ENCODE measurements at regions not wholly inside any gene's neighbourhood (a gene's known extent, or its start where the extent isn't known, plus 50 kb on each side); places are given as distances from the start of the nearest gene placed in this dataset.

DNA sequence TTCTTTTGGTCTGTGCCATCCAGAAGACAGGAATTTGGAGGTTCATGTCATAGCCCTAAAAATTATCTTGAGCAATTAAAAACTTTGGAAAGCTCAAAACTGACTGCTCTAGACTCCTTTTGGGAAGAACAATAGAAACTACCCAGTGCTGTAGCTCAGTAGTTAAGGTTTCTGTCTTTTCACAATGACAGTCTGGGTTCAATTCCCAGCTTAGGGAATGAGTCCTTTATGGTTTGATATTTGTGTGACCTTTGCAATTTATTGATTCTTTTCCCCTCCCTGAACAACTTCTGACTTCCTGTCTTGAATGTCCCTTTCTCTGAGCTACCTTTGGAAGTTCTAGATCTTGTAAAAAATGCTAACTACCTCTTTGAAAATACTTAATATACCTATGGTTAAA lies 603.3 kb upstream of the IGFBP3 start:
- no peak for DNase-seq (ENCODE audit: low read depth, low spot score)
- no peak overlapping the region for H3K4me3 ChIP-seq (ENCODE audit: low read depth, low read length)
- TF ChIP-seq, protein P1, sequence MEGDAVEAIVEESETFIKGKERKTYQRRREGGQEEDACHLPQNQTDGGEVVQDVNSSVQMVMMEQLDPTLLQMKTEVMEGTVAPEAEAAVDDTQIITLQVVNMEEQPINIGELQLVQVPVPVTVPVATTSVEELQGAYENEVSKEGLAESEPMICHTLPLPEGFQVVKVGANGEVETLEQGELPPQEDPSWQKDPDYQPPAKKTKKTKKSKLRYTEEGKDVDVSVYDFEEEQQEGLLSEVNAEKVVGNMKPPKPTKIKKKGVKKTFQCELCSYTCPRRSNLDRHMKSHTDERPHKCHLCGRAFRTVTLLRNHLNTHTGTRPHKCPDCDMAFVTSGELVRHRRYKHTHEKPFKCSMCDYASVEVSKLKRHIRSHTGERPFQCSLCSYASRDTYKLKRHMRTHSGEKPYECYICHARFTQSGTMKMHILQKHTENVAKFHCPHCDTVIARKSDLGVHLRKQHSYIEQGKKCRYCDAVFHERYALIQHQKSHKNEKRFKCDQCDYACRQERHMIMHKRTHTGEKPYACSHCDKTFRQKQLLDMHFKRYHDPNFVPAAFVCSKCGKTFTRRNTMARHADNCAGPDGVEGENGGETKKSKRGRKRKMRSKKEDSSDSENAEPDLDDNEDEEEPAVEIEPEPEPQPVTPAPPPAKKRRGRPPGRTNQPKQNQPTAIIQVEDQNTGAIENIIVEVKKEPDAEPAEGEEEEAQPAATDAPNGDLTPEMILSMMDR (IDR thresholded peaks at IDR 0.05; ENCODE audit: insufficient read depth, low read length, missing control alignments), result no peak
- ChIA-PET POLR2A (no interaction called here), CTCF (no interaction called here)

DNA sequence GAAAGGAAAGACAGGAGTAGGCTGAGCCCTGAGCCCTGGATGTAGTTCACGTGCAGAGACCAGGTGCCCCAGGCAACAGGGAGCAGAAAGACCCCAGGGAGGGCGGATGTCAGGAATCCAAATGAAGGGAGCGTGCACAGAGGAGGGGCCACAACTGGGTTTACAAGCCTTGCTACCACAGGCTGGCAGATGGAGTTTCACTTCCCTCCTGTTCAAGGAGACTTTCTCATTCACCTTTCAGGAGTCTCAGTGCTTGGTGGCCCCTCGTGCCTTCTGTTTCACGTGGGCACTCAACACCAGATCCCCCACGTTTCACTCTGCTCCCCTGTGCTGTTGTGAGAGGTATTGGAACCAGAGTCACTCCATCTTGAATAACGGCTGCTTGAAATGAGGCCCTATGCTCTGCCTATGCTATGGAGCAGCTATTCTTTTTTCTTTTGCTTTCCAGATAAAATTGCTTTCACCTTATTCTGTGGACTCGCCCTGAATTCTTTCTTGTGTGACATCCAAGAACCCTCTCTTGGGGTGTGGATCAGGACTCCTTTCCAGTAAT lies 601.4 kb upstream of the IGFBP3 start:
- no peak overlapping the region for H3K4me3 ChIP-seq (ENCODE audit: low read depth, low read length)
- CTCF ChIA-PET, result no interaction called here
- POLR2A ChIA-PET, result no interaction called here
- no peak for DNase-seq (ENCODE audit: low read depth, low spot score)
- TF ChIP-seq, protein P1 (IDR thresholded peaks at IDR 0.05; ENCODE audit: insufficient read depth, low read length, missing control alignments), result no peak

DNA sequence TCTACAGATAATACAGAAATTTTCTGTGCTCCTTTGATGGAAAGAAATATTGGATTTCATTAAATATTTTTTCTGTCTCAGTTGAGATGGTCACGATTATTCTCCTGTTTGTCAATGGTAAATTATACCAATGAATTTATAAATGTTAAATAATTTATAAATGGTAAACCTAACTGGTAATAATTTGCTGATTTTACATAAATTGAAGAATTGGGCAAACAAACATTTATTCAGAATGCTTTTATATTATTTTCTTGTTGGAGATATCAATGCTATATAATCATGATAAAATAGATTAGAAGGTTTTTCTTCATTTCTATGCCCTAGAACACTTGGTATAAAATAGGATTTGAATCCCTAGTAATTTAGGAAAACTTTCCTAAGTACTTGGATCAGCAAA lies 597.6 kb upstream of the IGFBP3 start:
- CTCF ChIA-PET, result no interaction called here
- no peak overlapping the region for H3K4me3 ChIP-seq (ENCODE audit: low read depth, low read length)

DNA sequence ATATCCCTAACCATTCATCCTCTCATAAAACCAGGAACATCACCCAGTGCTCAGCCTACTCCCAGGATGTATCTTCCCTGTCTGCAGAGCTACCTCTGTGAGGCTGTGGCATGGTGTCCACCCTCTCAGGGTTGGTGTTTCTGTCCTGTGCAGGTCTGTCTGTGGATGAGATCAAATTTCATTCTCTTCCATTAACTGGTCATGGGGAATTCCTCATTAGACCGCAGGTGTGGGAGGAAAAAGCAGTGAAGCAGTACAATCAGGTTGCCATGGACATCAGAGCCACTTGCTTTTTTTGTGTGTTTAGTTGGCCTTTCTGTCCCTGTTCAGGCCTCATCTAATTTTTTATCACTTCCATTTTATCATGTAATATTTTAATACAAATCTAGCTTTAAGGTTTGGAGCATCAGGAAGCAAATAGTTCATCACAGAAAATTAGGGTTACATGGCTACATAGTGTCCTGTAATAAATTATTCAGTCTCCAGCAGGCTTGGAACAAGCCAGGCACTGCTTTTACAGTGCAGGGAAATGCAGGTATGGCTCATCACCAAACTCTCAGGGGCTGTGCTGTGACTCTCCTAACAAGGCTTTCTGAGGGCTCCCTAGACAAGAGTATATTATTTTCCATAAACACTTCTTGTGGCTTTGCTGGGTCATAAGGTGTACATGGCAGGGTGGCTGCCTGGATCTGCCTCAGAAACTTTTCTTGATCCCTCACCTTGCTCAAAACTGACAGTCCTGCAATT lies 594.9 kb upstream of the IGFBP3 start:
- ChIA-PET POLR2A (no interaction called here), CTCF (no interaction called here)
- DNase-seq (ENCODE audit: low read depth, low spot score), result no peak
- TF ChIP-seq, protein P1 (IDR thresholded peaks at IDR 0.05; ENCODE audit: insufficient read depth, low read length, missing control alignments), result no peak
- H3K4me3 ChIP-seq (ENCODE audit: low read depth, low read length), result no peak overlapping the region

More for the DNA sequence above, 597.6 kb upstream of the IGFBP3 start:
- POLR2A ChIA-PET, result no interaction called here
- no peak for DNase-seq (ENCODE audit: low read depth, low spot score)
- TF ChIP-seq, protein P1 (IDR thresholded peaks at IDR 0.05; ENCODE audit: insufficient read depth, low read length, missing control alignments), result no peak

DNA sequence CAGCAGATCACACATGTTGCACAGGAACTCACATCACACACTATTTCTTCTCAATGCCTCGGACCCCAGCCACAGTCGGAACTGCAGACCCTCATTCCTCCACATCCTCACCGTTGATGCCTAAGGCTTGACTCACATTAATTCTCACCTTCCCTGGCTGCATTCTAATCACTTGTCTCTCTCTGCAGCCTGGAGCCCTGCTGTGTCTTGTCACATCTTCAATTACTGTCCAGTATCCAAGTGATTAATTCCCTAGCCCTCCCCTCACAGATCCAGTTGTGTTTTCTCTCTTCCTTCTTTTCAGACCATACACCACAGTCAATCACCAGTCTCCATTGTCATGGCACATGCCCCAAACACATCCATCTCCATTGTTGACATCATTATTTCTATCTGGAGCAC lies 592.4 kb upstream of the IGFBP3 start:
- POLR2A ChIA-PET, result no interaction called here
- no peak for DNase-seq (ENCODE audit: low read depth, low spot score)

DNA sequence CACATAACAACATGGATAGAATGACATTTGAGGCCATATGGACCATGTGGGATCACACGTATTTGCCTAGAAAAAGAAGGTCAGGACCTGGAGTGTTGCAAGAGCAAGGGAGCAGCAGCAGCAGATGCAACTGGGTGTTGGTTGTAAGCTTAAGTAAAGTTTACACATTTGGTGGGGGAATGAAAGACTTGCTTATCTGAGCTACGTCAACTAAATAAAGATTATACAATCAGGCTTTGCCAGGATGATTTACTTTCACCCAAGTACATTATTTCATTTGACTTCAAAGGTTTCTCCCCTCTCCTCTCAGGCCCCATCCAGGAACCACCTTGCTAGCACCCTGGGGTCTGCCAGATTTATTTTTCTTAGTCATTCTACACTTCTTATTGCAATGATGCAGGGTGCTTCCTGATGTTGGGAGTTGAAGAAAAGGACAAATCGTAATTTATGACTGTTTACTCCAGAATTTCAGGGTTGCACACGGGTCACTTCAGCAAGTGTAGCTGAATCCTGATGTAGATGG lies 591.9 kb upstream of the IGFBP3 start:
- no peak overlapping the region for H3K4me3 ChIP-seq (ENCODE audit: low read depth, low read length)
- POLR2A ChIA-PET, result no interaction called here
- TF ChIP-seq, protein P1 (IDR thresholded peaks at IDR 0.05; ENCODE audit: insufficient read depth, low read length, missing control alignments), result no peak
- no peak for DNase-seq (ENCODE audit: low read depth, low spot score)
- CTCF ChIA-PET, result no interaction called here

More for the DNA sequence above, 592.4 kb upstream of the IGFBP3 start:
- CTCF ChIA-PET, result no interaction called here
- H3K4me3 ChIP-seq (ENCODE audit: low read depth, low read length), result no peak overlapping the region
- TF ChIP-seq, protein P1 (IDR thresholded peaks at IDR 0.05; ENCODE audit: insufficient read depth, low read length, missing control alignments), result no peak

Data from AG04449 (cell line).